ENCODE measurements at regions not wholly inside any gene's neighbourhood (a gene's known extent, or its start where the extent isn't known, plus 50 kb on each side); places are given as distances from the start of the nearest gene placed in this dataset.

DNA sequence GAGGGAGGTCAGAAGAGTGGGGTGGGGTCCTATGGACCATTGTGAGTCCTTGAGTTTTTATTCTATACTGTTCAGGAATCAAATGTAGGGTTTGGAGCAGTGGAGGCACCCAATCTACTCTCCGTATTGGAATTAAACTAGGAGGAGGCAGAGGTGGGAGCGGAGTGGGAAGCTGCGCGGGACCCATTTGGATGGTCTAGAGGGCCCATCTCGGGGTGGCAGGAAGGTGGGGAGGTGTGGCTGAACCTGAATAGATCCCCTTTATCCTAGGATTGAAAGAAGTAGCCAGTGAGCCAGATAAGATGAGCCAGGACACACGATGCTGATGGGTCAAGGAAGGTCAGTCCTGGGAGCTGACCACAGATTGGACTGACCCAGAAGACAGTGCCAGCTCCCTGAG lies 325.8 kb downstream of the AJAP1 start:
- POLR2A ChIA-PET: no interaction called here
- no peak for FAIRE-seq

DNA sequence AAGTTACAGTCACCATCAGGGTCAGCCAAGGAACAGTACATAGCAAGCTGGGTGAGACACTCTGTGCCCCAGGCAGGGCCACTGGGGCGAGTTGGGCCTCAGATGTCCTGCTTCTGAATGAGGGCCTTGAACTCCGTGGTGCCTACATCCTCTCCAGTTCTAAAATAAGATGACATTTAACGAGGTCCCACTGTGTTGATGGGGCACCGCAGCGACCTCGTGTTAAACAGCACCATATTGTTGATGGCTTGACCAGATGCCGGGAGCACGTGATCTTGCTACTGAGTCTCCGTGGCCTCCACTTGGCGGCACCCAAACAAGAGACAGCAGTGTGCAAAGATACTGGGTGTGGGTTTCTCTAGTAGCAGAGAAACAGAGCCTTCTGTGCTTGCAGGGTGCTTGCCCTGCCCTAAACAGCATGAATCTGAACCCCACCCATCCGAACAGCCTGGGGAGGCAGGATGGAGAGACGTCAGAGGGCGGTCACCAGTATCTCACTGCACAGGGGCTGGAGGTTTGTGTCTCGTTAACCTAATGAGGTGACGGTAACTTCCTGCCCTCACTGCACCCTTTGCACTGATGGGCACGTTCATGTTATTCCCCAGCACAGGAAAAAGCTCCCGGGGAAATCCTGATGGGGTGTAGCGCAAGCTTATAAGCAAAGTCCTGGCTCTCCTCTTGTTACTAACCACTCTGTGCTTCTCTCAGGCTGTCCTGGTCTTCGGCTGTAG lies 324.4 kb downstream of the AJAP1 start:
- intact Hi-C loops (cut with micrococcal nuclease; ENCODE audit: unreplicated experiment) (no loop called here), in situ Hi-C loops (cut with MboI) (no loop called here)
- Histone ChIP-seq H3K9ac (ENCODE audit: control insufficient read depth, insufficient read depth, low read length) (no peak overlapping the region), H3K9me3 (replicated peaks; ENCODE audit: control insufficient read depth, insufficient read depth, low read length) (no peaks in the 10 kb centered on the region), H2AFZ (ENCODE audit: control insufficient read depth, low read depth, low read length) (no peak overlapping the region), H4K20me1 (ENCODE audit: control insufficient read depth, insufficient read depth) (no peaks in the 10 kb centered on the region), H3K36me3 (ENCODE audit: control insufficient read depth in 2 of 2, insufficient read depth in 2 of 2, low read length in 1 of 2) (no peaks in the 10 kb centered on the region), H3K4me1 (ENCODE audit: control insufficient read depth, insufficient read depth, low read length) (no peaks in the 10 kb centered on the region), H3K27me3 (replicated peaks in 1 of 2; ENCODE audit: control insufficient read depth in 2 of 2, insufficient read depth in 2 of 2, low read length in 1 of 2) (no peaks in the 10 kb centered on the region), H3K4me2 (ENCODE audit: control insufficient read depth, insufficient read depth) (no peak overlapping the region), H3K27ac (ENCODE audit: control insufficient read depth, insufficient read depth) (no peak overlapping the region), H3K4me3 (no peak overlapping the region), H3K79me2 (ENCODE audit: control insufficient read depth, insufficient read depth, low read length) (no peaks in the 10 kb centered on the region)
- no TSS peak for BruUV-seq (replicated peaks)
- FAIRE-seq (no peak), ATAC-seq (no peak), DNase-seq (ENCODE audit: low read depth, low spot score) (no peak)
- 18% methylated on average over 19 of the region's 19 CpGs for WGBS (ENCODE audit: insufficient coverage, insufficient replicate concordance, low lambda C conversion rate, missing lambda C conversion rate)
- ChIA-PET SMC1A (ENCODE audit: uncharacterized antibody, unreplicated experiment) (no interaction called here), CTCF (no interaction called here), RAD21 (ENCODE audit: unreplicated experiment) (no interaction called here), POLR2A (no interaction called here)
- TF ChIP-seq RUNX3 (IDR thresholded peaks at IDR 0.05; ENCODE audit: low read length): no peak
- TF ChIP-seq RFX5 (IDR thresholded peaks at IDR 0.05; ENCODE audit: low read depth, low read length): no peak
- no peak for TF ChIP-seq CHD4 (IDR thresholded peaks at IDR 0.05)
- no peak for TF ChIP-seq RELA (IDR thresholded peaks at IDR 0.05; ENCODE audit: borderline replicate concordance, partially characterized antibody)
- TF ChIP-seq MXI1 (IDR thresholded peaks at IDR 0.05; ENCODE audit: low read depth, low read length): no peak
- TF ChIP-seq NR2C1 (IDR thresholded peaks at IDR 0.05): no peak
- no peak for TF ChIP-seq NFIC (IDR thresholded peaks at IDR 0.05; ENCODE audit: low read depth, low read length)
- TF ChIP-seq SUPT20H (IDR thresholded peaks at IDR 0.05; ENCODE audit: borderline replicate concordance, control insufficient read depth, low read depth, low read length): no peak
- TF ChIP-seq, protein P1, sequence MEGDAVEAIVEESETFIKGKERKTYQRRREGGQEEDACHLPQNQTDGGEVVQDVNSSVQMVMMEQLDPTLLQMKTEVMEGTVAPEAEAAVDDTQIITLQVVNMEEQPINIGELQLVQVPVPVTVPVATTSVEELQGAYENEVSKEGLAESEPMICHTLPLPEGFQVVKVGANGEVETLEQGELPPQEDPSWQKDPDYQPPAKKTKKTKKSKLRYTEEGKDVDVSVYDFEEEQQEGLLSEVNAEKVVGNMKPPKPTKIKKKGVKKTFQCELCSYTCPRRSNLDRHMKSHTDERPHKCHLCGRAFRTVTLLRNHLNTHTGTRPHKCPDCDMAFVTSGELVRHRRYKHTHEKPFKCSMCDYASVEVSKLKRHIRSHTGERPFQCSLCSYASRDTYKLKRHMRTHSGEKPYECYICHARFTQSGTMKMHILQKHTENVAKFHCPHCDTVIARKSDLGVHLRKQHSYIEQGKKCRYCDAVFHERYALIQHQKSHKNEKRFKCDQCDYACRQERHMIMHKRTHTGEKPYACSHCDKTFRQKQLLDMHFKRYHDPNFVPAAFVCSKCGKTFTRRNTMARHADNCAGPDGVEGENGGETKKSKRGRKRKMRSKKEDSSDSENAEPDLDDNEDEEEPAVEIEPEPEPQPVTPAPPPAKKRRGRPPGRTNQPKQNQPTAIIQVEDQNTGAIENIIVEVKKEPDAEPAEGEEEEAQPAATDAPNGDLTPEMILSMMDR (IDR thresholded peaks at IDR 0.05 in 2 of 3, conservative IDR thresholded peaks at IDR 0.05 in 1 of 3; ENCODE audit: control insufficient read depth in 2 of 3, extremely low read depth in 1 of 3, insufficient read depth in 1 of 3, low read depth in 3 of 3, low read length in 3 of 3): no peak
- no peak for TF ChIP-seq CEBPB (IDR thresholded peaks at IDR 0.05; ENCODE audit: borderline replicate concordance in 1 of 2, low read depth in 2 of 2, low read length in 2 of 2)
- TF ChIP-seq JUND (IDR thresholded peaks at IDR 0.05; ENCODE audit: low read depth, low read length): no peak
- no peak for TF ChIP-seq EP300 (IDR thresholded peaks at IDR 0.05; ENCODE audit: borderline replicate concordance in 1 of 2, control insufficient read depth in 1 of 2, low read depth in 2 of 2, low read length in 2 of 2)
- no peak for TF ChIP-seq CBFB (IDR thresholded peaks at IDR 0.05; ENCODE audit: low read depth)
- TF ChIP-seq STAT1 (conservative IDR thresholded peaks at IDR 0.05): no peak

More for the DNA sequence above, 325.8 kb downstream of the AJAP1 start:
- H2AFZ ChIP-seq (ENCODE audit: control insufficient read depth, low read depth, low read length): no peak overlapping the region
- ChIA-PET RAD21 (ENCODE audit: unreplicated experiment) (no interaction called here), CTCF (no interaction called here), SMC1A (ENCODE audit: uncharacterized antibody, unreplicated experiment) (no interaction called here)
- ATAC-seq (no peak), DNase-seq (ENCODE audit: low read depth, low spot score) (no peak)
- BruUV-seq (replicated peaks): no TSS peak
- no peak overlapping the region for H3K4me2 ChIP-seq (ENCODE audit: control insufficient read depth, insufficient read depth)
- intact Hi-C loops (cut with micrococcal nuclease; ENCODE audit: unreplicated experiment) (no loop called here), in situ Hi-C loops (cut with MboI) (no loop called here)
- H3K9me3 ChIP-seq (replicated peaks; ENCODE audit: control insufficient read depth, insufficient read depth, low read length): no peaks in the 10 kb centered on the region
- H3K36me3 ChIP-seq (ENCODE audit: control insufficient read depth in 2 of 2, insufficient read depth in 2 of 2, low read length in 1 of 2): no peaks in the 10 kb centered on the region
- H3K4me3 ChIP-seq: no peak overlapping the region
- WGBS (ENCODE audit: insufficient coverage, insufficient replicate concordance, low lambda C conversion rate, missing lambda C conversion rate): 43% methylated on average over 6 of the region's 6 CpGs
- TF ChIP-seq CREB1 (IDR thresholded peaks at IDR 0.05; ENCODE audit: low read depth) (no peak), RCOR1 (conservative IDR thresholded peaks at IDR 0.05; ENCODE audit: low read depth, low read length) (no peak), BMI1 (IDR thresholded peaks at IDR 0.05; ENCODE audit: borderline replicate concordance) (no peak), STAT1 (conservative IDR thresholded peaks at IDR 0.05) (no peak), RUNX3 (IDR thresholded peaks at IDR 0.05; ENCODE audit: low read length) (no peak)
- no peak overlapping the region for H3K27ac ChIP-seq (ENCODE audit: control insufficient read depth, insufficient read depth)
- no peak overlapping the region for H3K9ac ChIP-seq (ENCODE audit: control insufficient read depth, insufficient read depth, low read length)
- no peaks in the 10 kb centered on the region for H3K27me3 ChIP-seq (replicated peaks in 1 of 2; ENCODE audit: control insufficient read depth in 2 of 2, insufficient read depth in 2 of 2, low read length in 1 of 2)
- H3K79me2 ChIP-seq (ENCODE audit: control insufficient read depth, insufficient read depth, low read length): no peaks in the 10 kb centered on the region
- no peaks in the 10 kb centered on the region for H3K4me1 ChIP-seq (ENCODE audit: control insufficient read depth, insufficient read depth, low read length)
- H4K20me1 ChIP-seq (ENCODE audit: control insufficient read depth, insufficient read depth): no peaks in the 10 kb centered on the region
